ENCODE measurements at regions not wholly inside any gene's neighbourhood (a gene's known extent, or its start where the extent isn't known, plus 50 kb on each side); places are given as distances from the start of the nearest gene placed in this dataset.

DNA sequence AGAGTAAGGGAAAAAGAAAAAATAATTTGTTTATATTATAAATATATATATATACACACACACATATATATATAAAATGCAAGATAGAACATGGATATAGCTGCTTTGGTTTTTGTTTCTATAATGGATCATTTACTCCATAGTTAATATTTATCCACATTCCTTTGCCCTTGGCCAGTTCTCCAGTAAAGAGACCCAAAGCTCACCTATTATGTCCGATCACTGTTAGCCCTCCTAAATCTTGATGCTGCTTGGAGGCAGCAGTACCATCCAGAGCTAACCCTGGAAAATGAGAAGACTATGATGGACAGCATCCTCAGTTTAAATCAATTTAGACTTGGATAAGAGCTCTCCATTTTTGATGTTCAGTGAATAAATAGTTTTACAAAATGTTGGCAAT, 407.7 kb downstream of the PLPP3 start:
- in situ Hi-C loops (cut with MboI; ENCODE audit: low sequenced_read_pairs, unreplicated experiment), result no loop called here
- no peak for DNase-seq (ENCODE audit: low spot score)

GRCh38 chr1:56170784-56171320, 408.5 kb downstream of the PLPP3 start:
- no peak for DNase-seq (ENCODE audit: low spot score)
- TF ChIP-seq, protein P1, sequence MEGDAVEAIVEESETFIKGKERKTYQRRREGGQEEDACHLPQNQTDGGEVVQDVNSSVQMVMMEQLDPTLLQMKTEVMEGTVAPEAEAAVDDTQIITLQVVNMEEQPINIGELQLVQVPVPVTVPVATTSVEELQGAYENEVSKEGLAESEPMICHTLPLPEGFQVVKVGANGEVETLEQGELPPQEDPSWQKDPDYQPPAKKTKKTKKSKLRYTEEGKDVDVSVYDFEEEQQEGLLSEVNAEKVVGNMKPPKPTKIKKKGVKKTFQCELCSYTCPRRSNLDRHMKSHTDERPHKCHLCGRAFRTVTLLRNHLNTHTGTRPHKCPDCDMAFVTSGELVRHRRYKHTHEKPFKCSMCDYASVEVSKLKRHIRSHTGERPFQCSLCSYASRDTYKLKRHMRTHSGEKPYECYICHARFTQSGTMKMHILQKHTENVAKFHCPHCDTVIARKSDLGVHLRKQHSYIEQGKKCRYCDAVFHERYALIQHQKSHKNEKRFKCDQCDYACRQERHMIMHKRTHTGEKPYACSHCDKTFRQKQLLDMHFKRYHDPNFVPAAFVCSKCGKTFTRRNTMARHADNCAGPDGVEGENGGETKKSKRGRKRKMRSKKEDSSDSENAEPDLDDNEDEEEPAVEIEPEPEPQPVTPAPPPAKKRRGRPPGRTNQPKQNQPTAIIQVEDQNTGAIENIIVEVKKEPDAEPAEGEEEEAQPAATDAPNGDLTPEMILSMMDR (IDR thresholded peaks at IDR 0.05; ENCODE audit: borderline replicate concordance, control extremely low read depth, extremely low read depth, insufficient read depth, missing control alignments), result no peak
- in situ Hi-C loops (cut with MboI; ENCODE audit: low sequenced_read_pairs, unreplicated experiment), result no loop called here

More for the DNA sequence above, 407.7 kb downstream of the PLPP3 start:
- TF ChIP-seq, protein P1 (IDR thresholded peaks at IDR 0.05; ENCODE audit: borderline replicate concordance, control extremely low read depth, extremely low read depth, insufficient read depth, missing control alignments), result no peak

GRCh38 chr1:56169856-56170255, 409.5 kb downstream of the PLPP3 start:
- no peak for DNase-seq (ENCODE audit: low spot score)
- in situ Hi-C loops (cut with MboI; ENCODE audit: low sequenced_read_pairs, unreplicated experiment), result no loop called here
- TF ChIP-seq, protein P1 (IDR thresholded peaks at IDR 0.05; ENCODE audit: borderline replicate concordance, control extremely low read depth, extremely low read depth, insufficient read depth, missing control alignments), result no peak

GRCh38 chr1:56168176-56168575, 411.2 kb downstream of the PLPP3 start:
- TF ChIP-seq, protein P1 (IDR thresholded peaks at IDR 0.05; ENCODE audit: borderline replicate concordance, control extremely low read depth, extremely low read depth, insufficient read depth, missing control alignments), result no peak
- in situ Hi-C loops (cut with MboI; ENCODE audit: low sequenced_read_pairs, unreplicated experiment), result no loop called here
- DNase-seq (ENCODE audit: low spot score), result no peak

DNA sequence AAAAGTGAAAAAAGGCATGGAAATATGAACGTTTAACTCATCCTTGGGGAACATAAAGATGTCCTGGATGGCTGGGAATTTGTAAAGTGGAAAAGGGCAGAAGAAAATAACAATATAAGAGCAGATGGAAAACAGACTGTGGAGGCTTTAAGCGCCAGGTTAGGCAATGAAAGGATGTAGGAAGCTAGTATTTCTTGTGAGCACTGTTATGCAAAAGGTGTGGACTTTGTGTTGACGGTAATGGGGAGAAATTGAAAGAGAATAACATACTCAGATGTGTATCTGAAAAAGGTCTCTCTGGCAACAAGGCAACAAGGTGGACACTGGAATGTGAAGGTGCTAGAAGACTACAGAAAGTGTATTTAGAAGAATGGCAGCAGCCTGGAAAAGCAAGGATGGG, 411.8 kb downstream of the PLPP3 start:
- TF ChIP-seq, protein P1 (IDR thresholded peaks at IDR 0.05; ENCODE audit: borderline replicate concordance, control extremely low read depth, extremely low read depth, insufficient read depth, missing control alignments), result no peak
- in situ Hi-C loops (cut with MboI; ENCODE audit: low sequenced_read_pairs, unreplicated experiment), result no loop called here
- no peak for DNase-seq (ENCODE audit: low spot score)

- in situ Hi-C loops (cut with MboI; ENCODE audit: low sequenced_read_pairs, unreplicated experiment), result no loop called here
- TF ChIP-seq, protein P1 (IDR thresholded peaks at IDR 0.05; ENCODE audit: borderline replicate concordance, control extremely low read depth, extremely low read depth, insufficient read depth, missing control alignments), result no peak
Observed at GRCh38 chr1:56160773-56161315, 418.5 kb downstream of the PLPP3 start.

More at GRCh38 chr1:56160773-56161315, 418.5 kb downstream of the PLPP3 start:
- no peak for DNase-seq (ENCODE audit: low spot score)

All from GM13976 (cell line).